ENCODE measurements at regions not wholly inside any gene's neighbourhood (a gene's known extent, or its start where the extent isn't known, plus 50 kb on each side); places are given as distances from the start of the nearest gene placed in this dataset.

- Mint-ChIP-seq H3K27ac (no peak overlapping the region), H3K4me3 (no peak overlapping the region), H3K36me3 (ENCODE audit: low read depth) (no peaks in the 10 kb centered on the region), H3K9me3 (peaks cover 6% of the 10 kb centered on the region), H3K4me1 (no peaks in the 10 kb centered on the region), H3K27me3 (ENCODE audit: insufficient read depth) (no peaks in the 10 kb centered on the region)
- no peak for TF ChIP-seq CTCF (conservative IDR thresholded peaks at IDR 0.05)
- no peak overlapping the region for H3K9ac ChIP-seq (ENCODE audit: extremely low read depth, low read length, poor library complexity, severe bottlenecking)
- H3K27me3 ChIP-seq (ENCODE audit: control insufficient read depth, insufficient read depth, low read length, poor library complexity, severe bottlenecking), result no peaks in the 10 kb centered on the region
- no peak overlapping the region for H3K27ac ChIP-seq (ENCODE audit: low read depth, low read length)
- H3K4me1 ChIP-seq (ENCODE audit: control insufficient read depth, insufficient read depth, low read length), result no peaks in the 10 kb centered on the region
- H3K36me3 ChIP-seq (ENCODE audit: control insufficient read depth, insufficient read depth, low read length), result no peaks in the 10 kb centered on the region
- peaks cover 5% of the 10 kb centered on the region for H3K9me3 ChIP-seq (ENCODE audit: control insufficient read depth, low read length)
- no peak overlapping the region for H3K4me3 ChIP-seq (ENCODE audit: low read length)
- no peak for DNase-seq
Measured at GRCh38 chr21:19713313-19713712, 1284.9 kb upstream of the NCAM2 start.

- no peak for TF ChIP-seq CTCF (conservative IDR thresholded peaks at IDR 0.05)
- no peak for DNase-seq
- no peaks in the 10 kb centered on the region for H3K4me1 Mint-ChIP-seq
- Histone ChIP-seq H3K9ac (ENCODE audit: extremely low read depth, low read length, poor library complexity, severe bottlenecking) (no peak overlapping the region), H3K9me3 (ENCODE audit: control insufficient read depth, low read length) (no peaks in the 10 kb centered on the region), H3K36me3 (ENCODE audit: control insufficient read depth, insufficient read depth, low read length) (no peaks in the 10 kb centered on the region), H3K4me3 (ENCODE audit: low read length) (no peak overlapping the region), H3K27me3 (ENCODE audit: control insufficient read depth, insufficient read depth, low read length, poor library complexity, severe bottlenecking) (no peaks in the 10 kb centered on the region), H3K4me1 (ENCODE audit: control insufficient read depth, insufficient read depth, low read length) (no peaks in the 10 kb centered on the region), H3K27ac (ENCODE audit: low read depth, low read length) (no peak overlapping the region)
- no peak overlapping the region for H3K27ac Mint-ChIP-seq
- H3K36me3 Mint-ChIP-seq (ENCODE audit: low read depth), result no peaks in the 10 kb centered on the region
- H3K4me3 Mint-ChIP-seq, result no peak overlapping the region
- WGBS, 2 experiments (ENCODE audit: insufficient coverage in 1 of 2, insufficient read length in 1 of 2), result 79% methylated on average over 1 of the region's 1 CpG; no CpG with 5 or more reads in 1 of the 2 experiments
- no peaks in the 10 kb centered on the region for H3K27me3 Mint-ChIP-seq (ENCODE audit: insufficient read depth)
- H3K9me3 Mint-ChIP-seq, result peaks cover 2% of the 10 kb centered on the region
Measured at GRCh38 chr21:19724081-19724480, 1274.1 kb upstream of the NCAM2 start.

- H3K9ac ChIP-seq (ENCODE audit: extremely low read depth, low read length, poor library complexity, severe bottlenecking), result no peak overlapping the region
- H3K4me3 Mint-ChIP-seq, result no peak overlapping the region
- 91% methylated on average over 2 of the region's 2 CpGs; no CpG with 5 or more reads in 1 of the 2 experiments for WGBS, 2 experiments (ENCODE audit: insufficient coverage in 1 of 2, insufficient read length in 1 of 2)
Measured at GRCh38 chr21:19731251-19731650, 1267.0 kb upstream of the NCAM2 start.

More at GRCh38 chr21:19731251-19731650, 1267.0 kb upstream of the NCAM2 start:
- Histone ChIP-seq H3K9me3 (ENCODE audit: control insufficient read depth, low read length) (peaks cover 10% of the 10 kb centered on the region), H3K27me3 (ENCODE audit: control insufficient read depth, insufficient read depth, low read length, poor library complexity, severe bottlenecking) (no peaks in the 10 kb centered on the region), H3K27ac (ENCODE audit: low read depth, low read length) (no peak overlapping the region), H3K4me1 (ENCODE audit: control insufficient read depth, insufficient read depth, low read length) (no peaks in the 10 kb centered on the region), H3K4me3 (ENCODE audit: low read length) (no peak overlapping the region), H3K36me3 (ENCODE audit: control insufficient read depth, insufficient read depth, low read length) (no peaks in the 10 kb centered on the region)
- H3K9me3 Mint-ChIP-seq, result peaks cover 3% of the 10 kb centered on the region
- H3K27ac Mint-ChIP-seq, result no peak overlapping the region
- TF ChIP-seq CTCF (conservative IDR thresholded peaks at IDR 0.05), result no peak
- H3K27me3 Mint-ChIP-seq (ENCODE audit: insufficient read depth), result no peaks in the 10 kb centered on the region
- no peaks in the 10 kb centered on the region for H3K4me1 Mint-ChIP-seq
- DNase-seq, result no peak
- no peaks in the 10 kb centered on the region for H3K36me3 Mint-ChIP-seq (ENCODE audit: low read depth)

Measured in endodermal cell (in vitro differentiated cells).